Gastrocnemius medialis (tissue), 4 donors: ENCODE measurements at regions not wholly inside any gene's neighbourhood (a gene's known extent, or its start where the extent isn't known, plus 50 kb on each side); places are given as distances from the start of the nearest gene placed in this dataset.

Experiments used
- ATAC-seq, 2 donors: fragments of 150-250 bp; one replicate each; pipeline ENCODE4 v1.9.1; 2016
- DNase-seq, 2 donors: peaks; one replicate each; pipeline ENCODE4 v3.0.0-alpha.2; 2019
- H3K27ac ChIP-seq, 4 donors: fragments of 200-600 bp; sonication (generic); 1 replicate in 1 of 4; 2 replicates in 3 of 4; pipeline ENCODE4 v1.5.1; 2016 to 2018; ENCODE audit warnings: mild to moderate bottlenecking in 2 of 4, moderate library complexity in 1 of 4
- H3K27me3 ChIP-seq, 3 donors: fragments of 200-600 bp; sonication (generic) in 2 of 3; 1 replicate in 1 of 3; 2 replicates in 2 of 3; pipeline versions ENCODE4 v1.5.1 to v1.6.0; 2016 to 2019; ENCODE audit warnings: mild to moderate bottlenecking in 1 of 3, moderate library complexity in 1 of 3
- H3K36me3 ChIP-seq, 2 donors: fragments of 200-600 bp; sonication (generic) in 1 of 2; one replicate each; pipeline ENCODE4 v1.5.1; 2017 to 2018
- H3K4me1 ChIP-seq, 2 donors: fragments of 200-600 bp; sonication (generic) in 1 of 2; one replicate each; pipeline ENCODE4 v1.5.1; 2016 to 2017; ENCODE audit warnings: mild to moderate bottlenecking in 2 of 2
- H3K4me3 ChIP-seq, 4 donors: fragments of 200-600 bp; sonication (generic) in 3 of 4; 1 replicate in 1 of 4; 2 replicates in 3 of 4; pipeline ENCODE4 v1.5.1; 2016 to 2019; ENCODE audit warnings: mild to moderate bottlenecking in 2 of 4
- H3K9me3 ChIP-seq, 3 donors: fragments of 200-600 bp; sonication (generic) in 2 of 3; 1 replicate in 1 of 3; 2 replicates in 2 of 3; pipeline ENCODE4 v1.5.1; 2016 to 2019
- POLR2A ChIP-seq, 2 donors: fragments of 450-650 bp; IDR thresholded peaks; one replicate each; pipeline ENCODE4 v1.6.1; 2017; ENCODE audit warnings: antibody characterized with exemption in 2 of 2, mild to moderate bottlenecking in 2 of 2, moderate library complexity in 2 of 2
- in situ Hi-C, 4 donors: fragments of 200-750 bp; cut with MboI; loops; one replicate each; pipeline versions ENCODE4 v1.15.0 to v1.8.0; 2017; ENCODE audit warnings: low sequenced_read_pairs in 4 of 4
- intact Hi-C: fragments of 100-400 bp; cut with DNase I; formaldehyde crosslinking; loops from one replicate; pipeline ENCODE4 v1.15.1; 2023; ENCODE audit warnings: low total_unique reads
- TF ChIP-seq, protein P1 (sequence below), 5 experiments: fragments of 450-650 bp in 3 of 5; fragments of 200-600 bp in 2 of 5; sonication (generic) in 2 of 5; IDR thresholded peaks in 4 of 5; conservative IDR thresholded peaks in 1 of 5; 1 replicate in 4 of 5; 2 replicates in 1 of 5; pipeline ENCODE4 v1.5.1; 2016 to 2019; ENCODE audit warnings: antibody characterized with exemption in 5 of 5, mild to moderate bottlenecking in 3 of 5, moderate library complexity in 3 of 5

DNA sequence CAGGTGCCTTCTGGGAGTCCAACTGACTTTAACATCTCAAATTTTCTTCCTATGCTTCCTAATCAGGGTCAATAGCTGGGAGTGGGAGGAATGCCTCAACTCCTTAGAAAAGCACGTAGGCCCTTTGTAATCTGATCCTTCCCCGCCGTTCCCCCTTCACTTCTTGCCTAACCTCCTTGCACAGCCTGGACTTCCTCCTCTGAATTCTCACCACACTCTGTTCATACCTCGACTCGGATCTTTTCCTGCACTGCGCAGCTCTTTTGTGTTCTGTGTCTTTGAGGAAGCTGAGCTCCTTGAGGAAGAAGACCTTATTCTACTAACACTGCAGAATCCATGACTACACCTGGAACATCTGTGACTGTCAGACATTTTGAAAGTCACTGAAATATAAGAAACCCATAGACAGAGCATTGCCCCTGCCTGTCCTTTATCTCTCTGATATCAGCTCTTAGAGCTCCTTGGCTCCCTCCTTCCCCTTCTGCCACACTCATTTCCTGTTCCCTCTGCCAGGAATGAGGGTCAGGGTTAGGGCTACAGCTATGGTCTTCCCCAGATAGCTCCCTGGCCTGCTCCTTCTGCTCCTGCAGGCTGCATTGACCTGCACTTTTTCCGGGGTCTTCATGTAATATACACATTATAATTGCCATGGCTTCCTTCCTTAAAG is 140.2 kb upstream of the LDB2 start:
- no peak for DNase-seq
- intact Hi-C loops = no loop called here
- no peak overlapping the region for H3K4me3 ChIP-seq

DNA sequence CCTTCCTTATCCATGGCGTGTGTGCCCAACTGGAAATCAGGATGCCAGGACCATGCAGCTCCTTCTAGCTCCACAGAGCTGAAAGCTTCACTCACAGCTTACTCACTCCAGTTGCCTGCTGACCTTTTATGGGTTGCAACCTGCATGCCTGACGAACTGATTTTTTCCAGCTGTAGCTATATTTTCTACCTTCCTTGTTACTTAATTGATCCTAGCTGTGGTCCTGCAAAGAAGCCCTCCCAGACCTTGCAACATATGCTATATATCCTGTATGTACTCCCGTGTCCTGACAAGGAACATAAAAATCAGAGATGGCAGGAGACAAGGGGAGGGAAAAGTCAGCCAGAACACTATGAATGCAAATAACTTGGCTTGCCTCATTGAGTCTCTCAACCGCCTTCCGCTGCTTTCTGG is 135.3 kb upstream of the LDB2 start:
- no peaks in the 10 kb centered on the region for H3K9me3 ChIP-seq
- H3K27me3 ChIP-seq = no peaks in the 10 kb centered on the region
- ATAC-seq (no peak), DNase-seq (no peak)
- in situ Hi-C loops (no loop called here), intact Hi-C loops (no loop called here)
- no peaks in the 10 kb centered on the region for H3K36me3 ChIP-seq
- H3K4me1 ChIP-seq = no peaks in the 10 kb centered on the region
- TF ChIP-seq, protein P1, sequence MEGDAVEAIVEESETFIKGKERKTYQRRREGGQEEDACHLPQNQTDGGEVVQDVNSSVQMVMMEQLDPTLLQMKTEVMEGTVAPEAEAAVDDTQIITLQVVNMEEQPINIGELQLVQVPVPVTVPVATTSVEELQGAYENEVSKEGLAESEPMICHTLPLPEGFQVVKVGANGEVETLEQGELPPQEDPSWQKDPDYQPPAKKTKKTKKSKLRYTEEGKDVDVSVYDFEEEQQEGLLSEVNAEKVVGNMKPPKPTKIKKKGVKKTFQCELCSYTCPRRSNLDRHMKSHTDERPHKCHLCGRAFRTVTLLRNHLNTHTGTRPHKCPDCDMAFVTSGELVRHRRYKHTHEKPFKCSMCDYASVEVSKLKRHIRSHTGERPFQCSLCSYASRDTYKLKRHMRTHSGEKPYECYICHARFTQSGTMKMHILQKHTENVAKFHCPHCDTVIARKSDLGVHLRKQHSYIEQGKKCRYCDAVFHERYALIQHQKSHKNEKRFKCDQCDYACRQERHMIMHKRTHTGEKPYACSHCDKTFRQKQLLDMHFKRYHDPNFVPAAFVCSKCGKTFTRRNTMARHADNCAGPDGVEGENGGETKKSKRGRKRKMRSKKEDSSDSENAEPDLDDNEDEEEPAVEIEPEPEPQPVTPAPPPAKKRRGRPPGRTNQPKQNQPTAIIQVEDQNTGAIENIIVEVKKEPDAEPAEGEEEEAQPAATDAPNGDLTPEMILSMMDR (IDR thresholded peaks at IDR 0.05 in 4 of 5, conservative IDR thresholded peaks at IDR 0.05 in 1 of 5) = no peak
- TF ChIP-seq POLR2A (IDR thresholded peaks at IDR 0.05) = no peak
- no peak overlapping the region for H3K27ac ChIP-seq
- no peak overlapping the region for H3K4me3 ChIP-seq

More for the DNA sequence above, 140.2 kb upstream of the LDB2 start:
- TF ChIP-seq, protein P1 (IDR thresholded peaks at IDR 0.05 in 4 of 5, conservative IDR thresholded peaks at IDR 0.05 in 1 of 5) = no peak
- TF ChIP-seq POLR2A (IDR thresholded peaks at IDR 0.05) = no peak
- no peak overlapping the region for H3K27ac ChIP-seq
- H3K36me3 ChIP-seq = no peaks in the 10 kb centered on the region
- ATAC-seq = no peak
- no peaks in the 10 kb centered on the region for H3K4me1 ChIP-seq
- no peaks in the 10 kb centered on the region for H3K9me3 ChIP-seq
- in situ Hi-C loops = no loop called here
- H3K27me3 ChIP-seq = no peaks in the 10 kb centered on the region

DNA sequence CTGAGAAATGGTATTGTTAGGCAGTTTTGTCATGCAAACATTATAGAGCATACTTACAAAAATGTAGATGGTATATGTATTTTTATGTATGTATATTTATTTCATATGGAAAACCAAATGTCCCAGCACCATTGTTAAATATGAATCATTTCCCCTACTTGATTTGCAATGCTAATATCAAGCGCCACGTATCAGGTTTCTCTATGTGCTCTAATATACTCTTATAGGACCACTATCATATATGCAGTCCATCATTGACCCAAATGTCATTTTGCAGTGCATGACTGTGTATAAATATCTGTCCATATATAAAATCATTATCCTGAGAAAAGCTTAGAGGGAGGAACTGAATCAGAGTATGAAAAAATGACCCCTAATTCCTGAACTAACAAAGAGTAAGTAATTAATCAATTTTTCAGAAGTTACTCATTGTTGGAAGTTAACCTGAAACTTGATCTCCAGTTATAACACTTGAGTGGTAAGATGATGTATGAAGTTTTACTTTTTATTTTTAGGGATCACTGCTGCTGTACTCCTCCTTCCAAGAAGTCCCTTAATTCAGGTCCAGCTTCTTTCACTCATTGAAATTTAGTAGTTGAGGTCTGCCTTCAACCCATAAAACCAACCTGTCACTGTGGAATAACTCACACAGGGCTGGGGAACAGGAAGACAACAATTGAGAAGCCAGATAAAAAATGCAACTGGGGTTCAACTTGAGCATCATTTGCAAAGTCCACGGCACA is 134.8 kb upstream of the LDB2 start:
- Histone ChIP-seq H3K4me1 (no peaks in the 10 kb centered on the region), H3K27me3 (no peaks in the 10 kb centered on the region), H3K4me3 (no peak overlapping the region), H3K9me3 (no peaks in the 10 kb centered on the region), H3K36me3 (no peaks in the 10 kb centered on the region), H3K27ac (no peak overlapping the region)
- in situ Hi-C loops (no loop called here), intact Hi-C loops (no loop called here)
- TF ChIP-seq, protein P1 (IDR thresholded peaks at IDR 0.05 in 4 of 5, conservative IDR thresholded peaks at IDR 0.05 in 1 of 5) = no peak
- no peak for TF ChIP-seq POLR2A (IDR thresholded peaks at IDR 0.05)
- no peak for DNase-seq
- no peak for ATAC-seq

DNA sequence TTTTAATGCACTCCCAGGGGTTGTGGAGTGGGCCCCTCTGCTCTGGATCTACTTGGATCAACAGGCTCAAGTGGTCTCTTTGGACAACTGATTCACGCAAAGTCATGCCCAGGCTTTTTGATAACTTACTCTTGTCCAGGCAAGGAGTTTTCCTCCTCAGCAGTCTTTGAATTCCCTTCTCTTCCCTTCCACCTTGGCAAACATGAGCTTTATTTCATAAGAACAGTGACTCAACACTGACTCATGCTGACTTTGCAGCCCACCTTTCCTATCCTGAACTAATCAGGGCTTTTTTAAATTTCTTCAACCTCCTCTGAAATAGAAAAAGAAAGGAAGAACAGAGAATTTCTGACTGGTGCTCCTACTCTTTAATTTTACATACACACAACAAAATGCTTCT is 132.1 kb upstream of the LDB2 start:
- in situ Hi-C loops = no loop called here
- TF ChIP-seq, protein P1 (IDR thresholded peaks at IDR 0.05 in 4 of 5, conservative IDR thresholded peaks at IDR 0.05 in 1 of 5) = no peak
- TF ChIP-seq POLR2A (IDR thresholded peaks at IDR 0.05) = no peak

More for the DNA sequence above, 132.1 kb upstream of the LDB2 start:
- Histone ChIP-seq H3K9me3 (no peaks in the 10 kb centered on the region), H3K36me3 (no peaks in the 10 kb centered on the region), H3K4me3 (no peak overlapping the region), H3K4me1 (no peaks in the 10 kb centered on the region), H3K27ac (no peak overlapping the region), H3K27me3 (no peaks in the 10 kb centered on the region)
- intact Hi-C loops = no loop called here
- DNase-seq (no peak), ATAC-seq (peak in 1 of 2 donors; percentile 26)
